HepG2 (cell line): ENCODE measurements at regions not wholly inside any gene's neighbourhood (a gene's known extent, or its start where the extent isn't known, plus 50 kb on each side); places are given as distances from the start of the nearest gene placed in this dataset.

Experiments
- ATAC-seq: fragments of 200-7000 bp; cut with Tn5 transposase; 3 replicates; pipeline ENCODE4 v1.9.1; 2020; ENCODE audit warnings: mild to moderate bottlenecking, moderate library complexity
- BruUV-seq: library from RNA; stranded (reverse); fragments of 400-500 nt; replicated peaks from 2 replicates; lab custom pipeline; 2021; lab: Mats Ljungman, UMichigan
- CTCF ChIA-PET: fragments of 300-600 bp; formaldehyde crosslinking; extraction: SDS; loops from one replicate; lab custom pipeline; 2021; ENCODE audit warnings: low total read pairs, inconsistent platforms, low intra/inter-chr PET ratio; lab: Yijun Ruan, JAX
- POLR2A ChIA-PET: fragments of 350-600 bp; sonication (Branson Sonifier 250); formaldehyde crosslinking; loops from one replicate; lab custom pipeline; 2020; ENCODE audit warnings: antibody characterized with exemption, inconsistent platforms; lab: Yijun Ruan, JAX
- DNase-seq: peaks from one replicate; pipeline ENCODE4 v3.0.0-alpha.2; 2015; ENCODE audit warnings: low spot score
- FAIRE-seq: peaks from 3 replicates; lab custom pipeline; 2011; peaks lifted over from hg19 to GRCh38; lab: Jason Lieb, UNC
- H2AFZ ChIP-seq: one replicate; pipeline ENCODE4 v1.6.1; 2011; ENCODE audit warnings: low read length, inconsistent platforms
- H3K27ac ChIP-seq: fragments of 300-600 bp; 3 replicates; pipeline ENCODE4 v1.8.0; 2011; ENCODE audit warnings: mixed run types, mild to moderate bottlenecking, mixed read lengths, low read length, inconsistent platforms; ENCODE audit not compliant: insufficient read depth; ENCODE audit errors: extremely low read length
- H3K27me3 ChIP-seq, 2 experiments: fragments of 200-600 bp in 1 of 2; 2 replicates in 1 of 2; 3 replicates in 1 of 2; pipeline versions ENCODE4 v1.6.0 to v1.8.0; 2011; ENCODE audit warnings: low read length in 2 of 2, mild to moderate bottlenecking in 2 of 2, moderate library complexity in 2 of 2, inconsistent platforms in 1 of 2; ENCODE audit not compliant: insufficient read depth in 2 of 2, control insufficient read depth in 1 of 2
- H3K36me3 ChIP-seq, 2 experiments: fragments of 200-600 bp in 1 of 2; replicated peaks in 1 of 2; 2 replicates in 1 of 2; 3 replicates in 1 of 2; pipeline versions ENCODE4 v1.5.1 to v1.8.0; 2011; ENCODE audit warnings: low read length in 2 of 2, inconsistent platforms in 1 of 2; ENCODE audit not compliant: insufficient read depth in 2 of 2, control insufficient read depth in 1 of 2
- H3K4me1 ChIP-seq: 2 replicates; pipeline ENCODE4 v1.5.1; 2012; ENCODE audit warnings: low read length, inconsistent platforms; ENCODE audit not compliant: insufficient read depth
- H3K4me2 ChIP-seq: 2 replicates; pipeline ENCODE4 v1.6.0; 2011; ENCODE audit warnings: low read depth, low read length, inconsistent platforms
- H3K4me3 ChIP-seq, 3 experiments: fragments of 200-600 bp in 1 of 3; sonication (generic), shearing (Covaris generic) in 1 of 3; replicated peaks in 1 of 3; 2 replicates each; pipeline ENCODE4 v1.5.1; 2011 to 2016; ENCODE audit warnings: low read length in 3 of 3, inconsistent platforms in 2 of 3, low read depth in 2 of 3, mild to moderate bottlenecking in 2 of 3, control low read depth in 1 of 3, mixed read lengths in 1 of 3; ENCODE audit not compliant: insufficient read depth in 1 of 3
- H3K79me2 ChIP-seq: one replicate; pipeline ENCODE4 v1.6.1; 2011; ENCODE audit warnings: low read length, inconsistent platforms; ENCODE audit not compliant: insufficient read depth
- H3K9ac ChIP-seq: 2 replicates; pipeline ENCODE4 v1.6.0; 2011; ENCODE audit warnings: mild to moderate bottlenecking, low read depth, low read length, inconsistent platforms; ENCODE audit not compliant: insufficient read depth
- H3K9me3 ChIP-seq: 2 replicates; pipeline ENCODE4 v1.5.1; 2012; ENCODE audit warnings: mild to moderate bottlenecking, low read length
- H4K20me1 ChIP-seq: 2 replicates; pipeline ENCODE4 v1.6.0; 2011; ENCODE audit warnings: inconsistent platforms, mild to moderate bottlenecking, low read length, moderate library complexity; ENCODE audit not compliant: insufficient read depth
- CEBPB ChIP-seq: IDR thresholded peaks from 2 replicates; pipeline ENCODE4 v1.6.1; 2011; ENCODE audit warnings: low read depth, low read length, improper control_type of control experiment, borderline replicate concordance
- ERF ChIP-seq: IDR thresholded peaks from 2 replicates; pipeline ENCODE4 v1.6.1; 2018; ENCODE audit warnings: missing biosample characterization, missing genetic modification reagents
- HHEX ChIP-seq: IDR thresholded peaks from 2 replicates; pipeline ENCODE4 v1.6.1; 2016; ENCODE audit warnings: control low read depth
- NR1H2 ChIP-seq: sonication (generic); formaldehyde crosslinking; IDR thresholded peaks from 2 replicates; pipeline ENCODE4 v1.8.1; 2022; ENCODE audit warnings: low read depth, missing genetic modification reagents, borderline replicate concordance
- SETDB1 ChIP-seq: sonication (generic); formaldehyde crosslinking; IDR thresholded peaks from 2 replicates; pipeline ENCODE4 v1.5.1; 2020; ENCODE audit warnings: missing genetic modification reagents, mild to moderate bottlenecking, borderline replicate concordance
- THAP11 ChIP-seq: IDR thresholded peaks from 2 replicates; pipeline ENCODE4 v1.6.1; 2016; ENCODE audit warnings: missing biosample characterization, missing genetic modification reagents
- ZFAT ChIP-seq: sonication (generic); formaldehyde crosslinking; conservative IDR thresholded peaks from 2 replicates; pipeline ENCODE4 v1.8.1; 2023; ENCODE audit warnings: missing genetic modification reagents, inconsistent platforms
- ZMYM2 ChIP-seq: sonication (generic); formaldehyde crosslinking; IDR thresholded peaks from 2 replicates; pipeline ENCODE4 v1.8.0; 2022; ENCODE audit warnings: mild to moderate bottlenecking, missing genetic modification reagents
- ZMYM4 ChIP-seq: sonication (generic); formaldehyde crosslinking; IDR thresholded peaks from 2 replicates; pipeline ENCODE4 v1.8.1; 2023; ENCODE audit warnings: mild to moderate bottlenecking, missing genetic modification reagents
- WGBS: methylation state at CpG from one replicate; pipeline ENCODE4 v1.1.6; 2017; ENCODE audit warnings: low lambda C conversion rate; 5-methylcytosine and 5-hydroxymethylcytosine counted together
- in situ Hi-C: cut with HindIII; loops from 2 replicates; pipeline ENCODE4 v1.10.0; 2017; ENCODE audit warnings: low pct_unique_long_range_greater_than_20kb; ENCODE audit not compliant: extremely low pct_ligation_motif_present
- intact Hi-C: fragments of 100-400 bp; cut with micrococcal nuclease; formaldehyde crosslinking; loops from one replicate; pipeline ENCODE4 v1.10.0; 2022; ENCODE audit not compliant: unreplicated experiment
- TF ChIP-seq, protein P1 (sequence below): sonication (generic); formaldehyde crosslinking; IDR thresholded peaks from 2 replicates; pipeline ENCODE4 v1.4.0; 2020; ENCODE audit warnings: missing genetic modification reagents, borderline replicate concordance
- TF ChIP-seq, protein P2 (sequence below): sonication (generic); formaldehyde crosslinking; conservative IDR thresholded peaks from 2 replicates; pipeline ENCODE4 v1.8.1; 2023; ENCODE audit warnings: missing genetic modification reagents
- TF ChIP-seq, protein P3 (sequence below): sonication (generic); formaldehyde crosslinking; IDR thresholded peaks from 2 replicates; pipeline ENCODE4 v1.8.0; 2022; ENCODE audit warnings: low read depth, missing genetic modification reagents
- TF ChIP-seq, protein P4 (sequence below): sonication (generic); formaldehyde crosslinking; IDR thresholded peaks from 2 replicates; pipeline ENCODE4 v1.5.0; 2020; ENCODE audit warnings: missing genetic modification reagents, mild to moderate bottlenecking, borderline replicate concordance

DNA sequence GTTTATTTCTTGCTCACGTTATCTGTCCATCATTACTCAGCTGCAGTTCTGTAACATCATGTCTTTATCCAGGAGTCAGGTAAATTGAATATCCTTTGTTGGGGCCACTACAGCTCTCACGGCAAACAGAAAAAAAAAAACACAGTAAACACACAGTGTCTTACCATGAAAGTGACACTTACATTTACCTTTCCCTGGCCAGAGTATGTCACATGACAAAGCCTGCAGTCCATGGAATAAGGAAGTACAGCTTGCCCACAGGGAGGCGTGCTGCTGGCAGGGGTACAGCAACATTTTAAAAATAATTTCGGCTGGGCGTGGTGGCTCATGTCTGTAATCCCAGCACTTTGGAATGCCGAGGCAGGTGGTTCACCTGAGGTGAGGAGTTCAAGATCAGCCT is 85.7 kb upstream of the HS3ST4 start:
- no TSS peak for BruUV-seq
- WGBS = 3% methylated on average over 6 of the region's 6 CpGs

DNA sequence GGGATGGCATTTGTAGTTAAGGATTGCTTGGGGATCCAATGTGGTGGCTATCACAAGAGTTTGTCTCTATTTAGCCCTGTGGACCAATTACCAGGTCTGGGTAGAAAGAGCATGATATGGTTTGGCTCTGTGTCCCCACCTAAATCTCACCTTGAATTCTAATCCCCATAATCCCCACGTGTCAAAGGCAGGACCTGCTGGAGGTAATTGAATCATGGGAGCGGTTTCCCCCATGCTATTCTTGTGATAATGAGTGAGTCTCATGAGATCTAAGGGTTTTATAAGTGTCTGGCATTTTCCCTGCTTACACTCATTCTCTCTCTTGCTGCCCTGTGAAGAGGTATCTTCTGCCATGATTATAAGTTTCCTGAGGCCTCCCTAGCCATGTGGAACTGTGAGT is 86.4 kb upstream of the HS3ST4 start:
- Histone ChIP-seq H3K79me2 (no peaks in the 10 kb centered on the region), H3K4me2 (no peak overlapping the region), H3K4me1 (no peaks in the 10 kb centered on the region), H3K27me3 (peaks cover 0 to 3% of the 10 kb centered on the region in 2 experiments; a peak in 1 of 5 replicates), H3K9ac (no peak overlapping the region), H3K4me3 (no peak overlapping the region), H3K9me3 (no peaks in the 10 kb centered on the region), H3K36me3 (no peaks in the 10 kb centered on the region), H2AFZ (no peak overlapping the region), H3K27ac (no peak overlapping the region), H4K20me1 (no peaks in the 10 kb centered on the region)
- no peak for FAIRE-seq
- ChIA-PET CTCF (no interaction called here), POLR2A (no interaction called here)
- intact Hi-C loops = no loop called here
- DNase-seq = no peak
- no peak for ATAC-seq
- no TSS peak for BruUV-seq
- 0% methylated on average over 2 of the region's 2 CpGs for WGBS
- TF ChIP-seq, protein P1, sequence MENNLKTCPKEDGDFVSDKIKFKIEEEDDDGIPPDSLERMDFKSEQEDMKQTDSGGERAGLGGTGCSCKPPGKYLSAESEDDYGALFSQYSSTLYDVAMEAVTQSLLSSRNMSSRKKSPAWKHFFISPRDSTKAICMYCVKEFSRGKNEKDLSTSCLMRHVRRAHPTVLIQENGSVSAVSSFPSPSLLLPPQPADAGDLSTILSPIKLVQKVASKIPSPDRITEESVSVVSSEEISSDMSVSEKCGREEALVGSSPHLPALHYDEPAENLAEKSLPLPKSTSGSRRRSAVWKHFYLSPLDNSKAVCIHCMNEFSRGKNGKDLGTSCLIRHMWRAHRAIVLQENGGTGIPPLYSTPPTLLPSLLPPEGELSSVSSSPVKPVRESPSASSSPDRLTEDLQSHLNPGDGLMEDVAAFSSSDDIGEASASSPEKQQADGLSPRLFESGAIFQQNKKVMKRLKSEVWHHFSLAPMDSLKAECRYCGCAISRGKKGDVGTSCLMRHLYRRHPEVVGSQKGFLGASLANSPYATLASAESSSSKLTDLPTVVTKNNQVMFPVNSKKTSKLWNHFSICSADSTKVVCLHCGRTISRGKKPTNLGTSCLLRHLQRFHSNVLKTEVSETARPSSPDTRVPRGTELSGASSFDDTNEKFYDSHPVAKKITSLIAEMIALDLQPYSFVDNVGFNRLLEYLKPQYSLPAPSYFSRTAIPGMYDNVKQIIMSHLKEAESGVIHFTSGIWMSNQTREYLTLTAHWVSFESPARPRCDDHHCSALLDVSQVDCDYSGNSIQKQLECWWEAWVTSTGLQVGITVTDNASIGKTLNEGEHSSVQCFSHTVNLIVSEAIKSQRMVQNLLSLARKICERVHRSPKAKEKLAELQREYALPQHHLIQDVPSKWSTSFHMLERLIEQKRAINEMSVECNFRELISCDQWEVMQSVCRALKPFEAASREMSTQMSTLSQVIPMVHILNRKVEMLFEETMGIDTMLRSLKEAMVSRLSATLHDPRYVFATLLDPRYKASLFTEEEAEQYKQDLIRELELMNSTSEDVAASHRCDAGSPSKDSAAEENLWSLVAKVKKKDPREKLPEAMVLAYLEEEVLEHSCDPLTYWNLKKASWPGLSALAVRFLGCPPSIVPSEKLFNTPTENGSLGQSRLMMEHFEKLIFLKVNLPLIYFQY (CRISPR knock-in tag) = no peak
- TF ChIP-seq CEBPB = no peak
- no peak for TF ChIP-seq ZFAT (CRISPR knock-in tag)
- no peak for TF ChIP-seq HHEX (CRISPR knock-in tag)
- TF ChIP-seq, protein P2, sequence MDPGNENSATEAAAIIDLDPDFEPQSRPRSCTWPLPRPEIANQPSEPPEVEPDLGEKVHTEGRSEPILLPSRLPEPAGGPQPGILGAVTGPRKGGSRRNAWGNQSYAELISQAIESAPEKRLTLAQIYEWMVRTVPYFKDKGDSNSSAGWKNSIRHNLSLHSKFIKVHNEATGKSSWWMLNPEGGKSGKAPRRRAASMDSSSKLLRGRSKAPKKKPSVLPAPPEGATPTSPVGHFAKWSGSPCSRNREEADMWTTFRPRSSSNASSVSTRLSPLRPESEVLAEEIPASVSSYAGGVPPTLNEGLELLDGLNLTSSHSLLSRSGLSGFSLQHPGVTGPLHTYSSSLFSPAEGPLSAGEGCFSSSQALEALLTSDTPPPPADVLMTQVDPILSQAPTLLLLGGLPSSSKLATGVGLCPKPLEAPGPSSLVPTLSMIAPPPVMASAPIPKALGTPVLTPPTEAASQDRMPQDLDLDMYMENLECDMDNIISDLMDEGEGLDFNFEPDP (CRISPR knock-in tag) = no peak
- TF ChIP-seq, protein P3, sequence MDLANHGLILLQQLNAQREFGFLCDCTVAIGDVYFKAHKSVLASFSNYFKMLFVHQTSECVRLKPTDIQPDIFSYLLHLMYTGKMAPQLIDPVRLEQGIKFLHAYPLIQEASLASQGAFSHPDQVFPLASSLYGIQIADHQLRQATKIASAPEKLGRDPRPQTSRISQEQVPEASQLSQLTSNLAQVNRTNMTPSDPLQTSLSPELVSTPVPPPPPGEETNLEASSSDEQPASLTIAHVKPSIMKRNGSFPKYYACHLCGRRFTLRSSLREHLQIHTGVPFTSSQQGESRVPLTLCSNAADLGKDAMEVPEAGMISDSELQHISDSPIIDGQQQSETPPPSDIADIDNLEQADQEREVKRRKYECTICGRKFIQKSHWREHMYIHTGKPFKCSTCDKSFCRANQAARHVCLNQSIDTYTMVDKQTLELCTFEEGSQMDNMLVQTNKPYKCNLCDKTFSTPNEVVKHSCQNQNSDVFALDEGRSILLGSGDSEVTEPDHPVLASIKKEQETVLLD (CRISPR knock-in tag) = no peak
- no peak for TF ChIP-seq NR1H2
- in situ Hi-C loops = no loop called here

More for the DNA sequence above, 85.7 kb upstream of the HS3ST4 start:
- in situ Hi-C loops = no loop called here
- TF ChIP-seq ERF (CRISPR knock-in tag) (no peak), SETDB1 (CRISPR knock-in tag) (no peak), ZMYM4 (no peak), ZMYM2 (CRISPR knock-in tag) (no peak), THAP11 (CRISPR knock-in tag) (no peak)
- TF ChIP-seq, protein P4, sequence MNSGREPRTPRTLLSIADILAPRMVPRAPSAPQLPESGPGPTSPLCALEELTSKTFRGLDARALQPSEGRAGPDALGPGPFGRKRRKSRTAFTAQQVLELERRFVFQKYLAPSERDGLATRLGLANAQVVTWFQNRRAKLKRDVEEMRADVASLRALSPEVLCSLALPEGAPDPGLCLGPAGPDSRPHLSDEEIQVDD = no peak
- POLR2A ChIA-PET = no interaction called here
- H3K4me1 ChIP-seq = no peaks in the 10 kb centered on the region
- no peak for ATAC-seq
- no peaks in the 10 kb centered on the region for H3K79me2 ChIP-seq
- no peak overlapping the region for H3K9ac ChIP-seq
- no peak overlapping the region for H3K4me3 ChIP-seq
- FAIRE-seq = no peak
- no peaks in the 10 kb centered on the region for H4K20me1 ChIP-seq
- H3K36me3 ChIP-seq = no peaks in the 10 kb centered on the region
- no peak overlapping the region for H3K4me2 ChIP-seq
- intact Hi-C loops = no loop called here
- no peak for DNase-seq
- CTCF ChIA-PET = no interaction called here
- no peaks in the 10 kb centered on the region for H3K9me3 ChIP-seq
- H3K27me3 ChIP-seq = peaks cover 0 to 3% of the 10 kb centered on the region in 2 experiments; a peak in 1 of 5 replicates
- no peak overlapping the region for H3K27ac ChIP-seq
- no peak overlapping the region for H2AFZ ChIP-seq
